GM19463 (cell line): ENCODE measurements at regions not wholly inside any gene's neighbourhood (a gene's known extent, or its start where the extent isn't known, plus 50 kb on each side); places are given as distances from the start of the nearest gene placed in this dataset.

Experiments
- ATAC-seq: cut with Tn5 transposase; IDR thresholded peaks from one replicate; pipeline ENCODE4 v1.9.1; 2021; ENCODE audit warnings: mild to moderate bottlenecking, moderate library complexity; ENCODE audit not compliant: unreplicated experiment

GRCh38 chr2:6679471-6679870, 186.2 kb downstream of the CMPK2 start:
- ATAC-seq = no peak

- ATAC-seq = no peak
These were observed 182.2 kb downstream of the CMPK2 start for GRCh38 chr2:6683516-6683915.

- ATAC-seq = no peak
These were observed 180.3 kb downstream of the CMPK2 start for GRCh38 chr2:6685447-6685846.

- no peak for ATAC-seq
These were observed 173.7 kb downstream of the CMPK2 start for GRCh38 chr2:6692056-6692455.

- ATAC-seq = no peak
These were observed 172.9 kb downstream of the CMPK2 start for GRCh38 chr2:6692819-6693218.

- no peak for ATAC-seq
These were observed 171.2 kb downstream of the CMPK2 start for GRCh38 chr2:6694555-6694954.

GRCh38 chr2:6700335-6700734, 165.4 kb downstream of the CMPK2 start:
- no peak for ATAC-seq

GRCh38 chr2:6704077-6704476, 161.6 kb downstream of the CMPK2 start:
- ATAC-seq = no peak

GRCh38 chr2:6721395-6721794, 144.3 kb downstream of the CMPK2 start:
- no peak for ATAC-seq

GRCh38 chr2:6722574-6722973, 143.1 kb downstream of the CMPK2 start:
- ATAC-seq = no peak

GRCh38 chr2:6723865-6724604, 141.7 kb downstream of the CMPK2 start:
- no peak for ATAC-seq

- no peak for ATAC-seq
These were observed 141.0 kb downstream of the CMPK2 start for GRCh38 chr2:6724605-6725140.

GRCh38 chr2:6728156-6728555, 137.6 kb downstream of the CMPK2 start:
- no peak for ATAC-seq

GRCh38 chr2:6730003-6730402, 135.7 kb downstream of the CMPK2 start:
- no peak for ATAC-seq

- ATAC-seq = no peak
These were observed 134.8 kb downstream of the CMPK2 start for GRCh38 chr2:6730649-6731532.

- ATAC-seq = no peak
These were observed 126.2 kb downstream of the CMPK2 start for GRCh38 chr2:6739547-6739946.

- no peak for ATAC-seq
These were observed 124.5 kb downstream of the CMPK2 start for GRCh38 chr2:6741229-6741628.

- no peak for ATAC-seq
These were observed 121.7 kb downstream of the CMPK2 start for GRCh38 chr2:6744038-6744437.

GRCh38 chr2:6747433-6747832, 118.3 kb downstream of the CMPK2 start:
- no peak for ATAC-seq

GRCh38 chr2:6748406-6749067, 117.2 kb downstream of the CMPK2 start:
- no peak for ATAC-seq

- ATAC-seq = no peak
These were observed 115.7 kb downstream of the CMPK2 start for GRCh38 chr2:6749962-6750361.
